ENCODE measurements at regions not wholly inside any gene's neighbourhood (a gene's known extent, or its start where the extent isn't known, plus 50 kb on each side); places are given as distances from the start of the nearest gene placed in this dataset.

DNA sequence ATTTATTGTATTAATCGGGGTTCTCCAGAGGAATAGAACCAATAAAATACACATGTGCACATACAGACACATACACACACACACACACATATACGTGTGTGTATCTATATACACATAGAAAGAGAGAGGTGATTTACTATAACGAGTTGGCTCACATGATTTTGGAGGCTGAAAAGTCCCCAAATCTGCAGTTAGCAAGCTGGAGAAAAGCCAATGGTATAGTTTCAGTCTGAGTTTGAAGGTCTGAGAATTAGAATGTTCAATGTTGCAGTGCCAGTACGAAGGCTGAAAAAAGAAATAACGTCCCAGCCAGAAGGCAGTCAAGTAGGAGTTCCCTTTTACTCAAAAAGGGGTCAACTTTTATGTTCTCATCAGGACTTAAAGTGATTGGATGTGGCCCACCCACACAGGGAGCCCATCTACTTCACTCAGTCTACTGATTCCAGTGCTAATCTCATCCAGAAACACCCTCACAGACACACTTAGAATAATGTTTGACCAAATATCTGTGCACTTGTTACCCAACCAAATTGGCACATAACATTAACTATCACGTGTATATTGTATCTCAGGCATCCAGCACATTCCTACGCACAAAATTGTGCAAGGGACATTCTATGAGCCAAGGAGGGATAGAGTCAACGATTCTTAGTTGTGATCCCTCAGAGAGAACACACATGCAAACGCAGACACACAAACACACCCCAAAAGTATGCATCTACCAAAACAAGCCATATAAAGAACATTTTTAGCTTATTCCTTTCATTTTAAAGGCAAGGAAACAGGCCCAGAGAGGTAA lies 195.5 kb upstream of the DUSP10 start:
- no peak for DNase-seq

DNA sequence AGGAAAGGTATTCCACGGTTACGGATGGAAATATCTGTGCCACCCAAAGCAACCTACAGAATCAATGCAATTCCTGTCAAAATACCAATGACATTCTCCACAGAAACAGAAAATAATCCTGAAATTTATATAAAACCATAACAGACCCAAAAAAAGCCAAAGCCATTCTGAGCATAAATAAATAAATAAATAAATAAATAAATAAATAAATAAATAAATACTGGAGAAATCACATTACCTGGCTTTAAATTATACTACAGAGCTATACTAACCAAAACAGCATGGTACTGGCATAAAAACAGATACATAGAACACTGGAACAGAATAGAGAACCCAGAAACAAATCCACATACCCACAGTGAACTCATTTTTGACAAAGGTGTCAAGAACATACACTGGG lies 191.9 kb upstream of the DUSP10 start:
- DNase-seq = no peak

DNA sequence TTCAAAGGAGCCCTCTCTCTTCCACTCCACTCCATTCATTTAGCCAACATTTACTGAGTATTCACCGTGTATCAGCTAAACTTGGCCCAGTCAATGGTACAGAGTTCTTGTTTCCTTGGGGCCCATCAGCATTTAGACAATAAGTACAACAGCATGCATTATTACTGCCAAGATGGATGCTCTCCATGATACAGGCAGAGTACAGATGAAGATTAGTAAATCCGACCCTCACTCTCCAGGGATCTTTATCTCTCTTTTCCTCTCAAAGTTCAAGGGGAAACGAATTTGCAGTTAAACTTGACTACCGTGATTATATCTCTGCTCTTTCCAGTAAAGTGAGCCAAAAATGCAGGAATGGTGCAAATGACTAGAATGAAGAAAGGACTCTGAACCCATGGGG lies 184.6 kb upstream of the DUSP10 start:
- no peak for DNase-seq

DNA sequence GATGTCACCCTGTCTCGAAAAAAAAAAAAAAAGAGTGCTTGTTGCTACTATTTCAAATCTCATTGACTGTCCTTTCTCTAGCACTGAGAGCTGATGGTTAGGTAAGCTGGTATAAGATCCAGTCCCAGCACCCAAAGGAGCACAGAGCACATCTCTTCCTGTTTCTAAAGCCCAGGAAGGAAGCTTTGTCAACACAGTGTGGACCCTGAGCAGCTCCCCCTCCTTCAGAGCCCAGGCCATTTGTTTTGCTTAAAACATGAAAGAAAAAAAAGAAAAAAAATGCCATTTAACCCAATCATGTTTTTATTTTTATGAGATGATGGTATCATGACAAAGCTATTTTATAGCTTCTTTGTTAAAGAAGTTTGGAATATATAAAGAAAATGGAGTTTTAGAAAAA lies 184.1 kb upstream of the DUSP10 start:
- no peak for DNase-seq

DNA sequence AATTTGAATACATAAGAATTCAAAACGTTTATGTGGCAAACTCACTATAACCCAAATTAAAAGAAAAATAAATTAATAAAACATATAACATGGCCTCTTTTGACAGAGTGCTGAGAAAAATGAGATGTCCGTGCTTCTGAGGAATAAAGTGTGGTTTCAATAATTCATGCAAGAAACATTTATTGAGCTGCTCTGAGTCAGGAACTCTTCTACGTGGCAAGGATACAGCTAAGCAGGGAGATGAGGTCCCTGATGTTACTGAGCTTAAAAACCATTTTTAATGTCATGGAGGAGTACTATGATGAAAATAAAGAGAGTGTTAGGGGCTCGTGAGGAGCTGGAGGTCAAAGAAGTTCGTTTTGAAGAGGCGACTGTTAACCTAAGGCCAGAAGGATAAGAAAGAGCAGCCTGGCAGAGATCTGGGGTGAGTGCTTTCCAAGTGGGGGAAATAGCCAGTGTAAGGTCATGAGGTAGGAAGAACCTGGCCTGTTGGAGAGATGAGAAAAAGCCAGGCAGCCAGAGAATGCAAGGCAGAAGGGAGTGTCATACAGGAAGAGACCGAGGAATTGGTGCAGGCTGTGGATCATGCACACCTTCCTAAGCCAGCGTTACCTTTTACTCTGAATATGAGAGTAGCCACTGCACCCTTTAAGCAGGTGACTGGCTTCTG lies 182.2 kb upstream of the DUSP10 start:
- DNase-seq = no peak

DNA sequence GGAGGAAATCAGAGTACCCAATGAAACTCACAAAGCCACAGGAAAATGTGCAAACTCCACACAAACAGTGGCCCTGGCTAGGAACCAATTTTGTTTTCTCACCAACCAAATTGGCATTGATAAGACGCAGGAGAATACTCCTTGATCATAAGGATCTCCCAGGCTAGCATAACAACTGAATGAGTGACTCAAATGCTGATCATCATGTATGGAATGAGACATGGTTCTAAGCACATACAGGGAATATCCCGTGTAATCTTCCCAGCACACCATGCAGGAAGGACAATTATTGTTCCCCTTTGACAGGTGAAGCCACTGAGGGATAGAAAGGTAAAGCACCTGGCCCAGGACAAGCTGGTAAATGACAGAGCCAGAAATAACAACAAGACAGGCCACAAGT lies 180.0 kb upstream of the DUSP10 start:
- no peak for DNase-seq

DNA sequence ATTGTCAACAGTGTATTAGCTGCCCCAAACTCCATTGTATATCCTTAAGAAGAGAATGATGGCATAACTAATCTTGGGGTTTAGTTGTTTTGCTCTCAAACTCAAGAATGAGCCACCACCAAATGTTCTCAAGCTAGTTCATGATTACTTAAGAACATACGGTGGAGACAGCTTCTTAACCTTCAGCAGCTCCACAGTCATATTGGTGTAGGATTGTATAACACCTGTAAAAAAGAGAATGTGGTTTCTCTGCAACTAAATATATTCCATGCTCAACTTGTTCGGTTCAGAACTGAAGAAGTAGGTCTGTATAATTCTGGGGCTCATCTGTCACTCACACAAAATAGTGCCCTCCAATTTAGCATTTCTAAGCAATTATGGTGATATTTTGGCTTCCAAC lies 177.9 kb upstream of the DUSP10 start:
- DNase-seq = no peak

DNA sequence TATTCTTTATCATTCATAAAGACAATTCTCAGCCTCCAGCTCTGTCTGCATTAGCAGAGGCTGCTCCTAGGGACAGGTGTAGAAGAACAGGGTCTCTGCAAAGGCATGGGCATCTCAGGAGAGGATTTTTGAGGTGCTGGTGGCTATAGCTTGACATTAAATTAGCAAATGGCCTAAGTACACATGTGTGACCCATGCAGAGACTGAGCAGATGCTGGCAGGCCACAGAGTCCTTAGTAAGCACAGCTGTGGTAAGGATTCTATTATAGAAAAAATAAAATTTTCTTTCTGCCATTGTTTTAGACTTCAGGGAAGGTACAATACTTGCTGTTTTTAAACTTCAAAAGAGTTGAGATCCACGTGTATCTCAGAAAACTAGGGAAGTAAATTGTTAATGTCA lies 177.5 kb upstream of the DUSP10 start:
- no peak for DNase-seq

DNA sequence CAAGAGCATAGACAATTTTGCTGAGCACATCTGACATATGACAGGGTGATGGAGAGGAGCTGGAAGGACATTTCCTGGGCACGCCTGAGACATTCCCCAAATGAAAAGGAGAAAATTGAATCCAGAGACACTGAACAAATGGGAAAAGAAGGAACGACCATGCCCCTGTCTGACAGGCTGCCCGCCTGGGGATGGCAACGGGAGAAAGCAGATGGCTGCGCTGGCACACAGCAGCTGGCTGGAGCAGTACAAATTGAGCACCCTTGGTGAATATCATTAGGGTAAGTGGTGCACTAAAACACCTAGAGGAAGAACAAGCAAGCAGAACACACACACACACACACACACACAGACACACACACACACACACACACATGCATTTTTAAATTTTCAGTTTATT lies 174.3 kb upstream of the DUSP10 start:
- DNase-seq = no peak

DNA sequence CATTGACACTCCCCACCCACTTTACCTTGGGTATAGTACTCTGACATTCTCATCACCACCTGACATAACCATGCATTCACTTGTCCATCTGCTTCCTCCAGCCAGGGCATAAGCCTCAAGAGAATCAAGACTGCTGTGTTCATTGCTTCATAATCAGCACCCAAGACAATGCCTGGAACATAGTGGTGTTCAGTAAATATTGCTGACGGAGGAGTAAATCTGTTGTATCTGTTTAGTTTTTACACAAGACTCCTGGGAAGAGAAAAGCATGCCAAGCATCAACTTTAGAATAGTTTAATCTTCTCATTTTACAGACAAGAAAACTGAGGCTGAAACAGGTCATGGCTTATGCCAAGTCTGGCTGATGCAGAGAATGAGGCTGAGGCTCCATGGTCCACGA lies 173.9 kb upstream of the DUSP10 start:
- DNase-seq = no peak

DNA sequence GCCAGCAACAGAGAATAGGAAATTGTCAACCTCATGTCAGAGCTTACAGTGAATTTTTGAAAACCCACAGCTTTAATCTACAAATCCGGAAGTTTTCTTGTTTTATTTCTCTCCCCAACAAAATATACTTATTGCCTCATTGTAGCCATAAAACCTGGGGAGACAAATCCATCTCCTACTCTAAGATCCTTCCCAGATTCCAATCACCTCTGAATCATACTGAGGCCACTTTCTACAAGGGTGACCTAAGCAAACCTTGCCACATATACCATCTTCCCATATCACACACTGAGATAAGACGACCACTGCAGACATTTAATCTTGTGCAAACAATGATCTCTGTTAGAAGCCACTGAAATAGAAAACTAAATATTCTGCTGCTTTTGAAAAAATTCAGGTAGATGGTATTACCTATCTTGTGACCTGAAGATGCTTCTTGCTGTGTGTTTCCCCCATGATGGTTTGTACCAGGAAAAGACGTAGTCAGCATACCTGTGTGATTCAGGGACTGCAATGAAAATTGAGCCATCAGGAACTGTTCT lies 171.5 kb upstream of the DUSP10 start:
- no peak for DNase-seq

DNA sequence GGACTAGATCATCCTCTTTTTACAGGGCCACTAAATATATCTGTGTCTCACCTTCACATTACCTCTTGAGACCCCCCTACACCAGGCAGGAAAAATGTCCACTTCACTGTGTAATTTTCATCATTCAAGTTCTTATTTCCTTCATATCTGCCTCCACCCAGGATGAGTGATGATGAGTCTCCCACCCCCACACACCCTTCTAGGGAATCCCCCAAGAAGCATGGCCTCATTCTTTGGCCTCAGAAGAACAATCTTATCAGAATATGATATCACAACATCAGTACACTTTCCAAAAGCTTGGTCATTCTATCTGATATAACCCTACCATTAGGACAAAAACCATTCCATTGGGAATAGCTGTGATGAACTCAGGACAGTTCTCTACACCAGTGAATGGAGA lies 170.3 kb upstream of the DUSP10 start:
- no peak for DNase-seq

DNA sequence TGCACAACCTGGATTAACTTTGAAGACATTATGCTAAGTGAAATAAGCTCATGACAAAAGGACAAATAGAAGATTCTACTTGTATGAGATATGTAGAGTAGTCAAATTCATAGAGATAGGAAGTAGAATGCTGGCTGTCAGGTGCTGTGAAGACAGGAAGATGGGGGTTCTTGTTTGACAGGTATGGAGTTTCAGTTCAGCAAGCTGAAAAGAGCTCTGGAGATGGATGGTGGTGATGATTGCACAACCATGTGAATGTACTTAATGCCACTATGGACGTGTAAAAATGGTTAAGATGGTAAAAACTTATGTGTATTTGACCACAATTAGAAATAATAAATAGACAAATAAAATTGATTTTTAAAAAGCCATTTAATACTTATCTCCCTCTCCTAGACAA lies 169.8 kb upstream of the DUSP10 start:
- DNase-seq = no peak

DNA sequence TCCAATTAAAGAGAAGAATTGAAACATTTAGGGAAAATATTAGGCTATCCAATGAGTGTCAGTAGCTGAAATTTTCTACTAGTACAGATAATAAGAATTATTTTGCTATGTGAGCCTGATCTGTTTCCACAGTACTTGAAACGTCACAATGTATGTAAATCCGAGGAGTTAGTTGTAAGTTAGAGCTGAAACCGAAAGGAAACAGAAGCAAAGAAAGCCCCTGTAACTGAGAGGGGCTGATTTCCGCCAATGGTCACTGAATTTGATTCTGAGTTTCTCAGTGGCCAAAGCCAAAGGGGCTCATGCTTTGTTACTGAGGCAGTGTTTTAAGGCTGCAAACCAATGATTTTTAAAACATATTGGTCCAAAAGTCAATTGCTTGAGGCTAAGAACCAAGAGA lies 168.3 kb upstream of the DUSP10 start:
- DNase-seq = no peak

DNA sequence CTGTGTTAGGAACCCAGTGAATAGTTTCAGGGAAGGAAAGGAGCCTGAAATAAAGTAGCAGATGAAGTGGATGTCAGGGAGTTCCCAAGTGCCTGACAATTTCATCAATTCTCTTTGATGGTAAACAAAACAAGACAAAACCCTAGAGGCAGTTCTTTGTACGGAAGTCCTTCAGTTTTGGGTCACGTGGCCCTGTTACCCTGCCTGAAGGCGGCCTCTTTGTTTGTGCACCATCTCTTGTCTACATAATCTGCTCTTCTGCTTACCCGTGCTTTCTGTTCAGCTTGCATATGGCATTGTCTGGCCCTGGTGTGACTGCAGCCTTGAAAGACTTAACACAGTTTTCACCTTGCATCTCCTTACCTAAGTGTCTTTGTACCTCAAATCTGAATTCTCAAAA lies 166.7 kb upstream of the DUSP10 start:
- no peak for DNase-seq

DNA sequence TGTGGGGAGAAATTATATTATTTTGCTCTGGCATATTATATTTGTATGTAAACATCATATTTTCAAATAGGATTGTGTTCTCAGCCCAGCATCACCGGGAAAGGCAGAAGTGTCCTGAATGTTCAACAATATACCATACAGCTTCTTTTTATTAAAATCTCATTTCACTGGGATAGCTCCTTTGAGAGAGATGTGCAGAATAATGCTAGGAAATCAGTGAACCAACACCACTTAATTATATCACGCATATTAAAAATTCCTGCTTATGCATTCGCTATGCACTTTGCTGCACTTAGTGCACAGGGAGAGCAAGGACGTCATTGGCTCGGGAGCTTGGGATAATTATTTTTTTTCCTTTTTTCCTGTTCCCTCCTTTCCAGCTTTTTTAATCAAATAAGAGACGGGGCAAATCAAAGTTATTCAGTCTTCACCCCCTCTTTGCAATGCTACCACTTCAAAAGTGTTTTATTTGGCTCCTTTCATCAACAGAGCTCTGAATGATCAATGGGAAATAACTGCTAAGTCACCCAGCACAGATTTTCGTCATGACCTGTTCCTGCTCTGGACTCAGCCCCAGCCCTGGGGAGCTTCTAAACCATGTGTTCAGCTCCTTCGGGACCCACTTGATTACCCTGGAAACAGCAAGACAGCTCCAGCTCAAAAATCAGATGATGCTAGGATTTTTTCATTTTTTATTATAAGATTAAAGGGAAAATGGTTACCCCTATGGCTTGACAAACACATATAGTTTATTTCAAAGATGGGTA lies 165.5 kb upstream of the DUSP10 start:
- no peak for DNase-seq

DNA sequence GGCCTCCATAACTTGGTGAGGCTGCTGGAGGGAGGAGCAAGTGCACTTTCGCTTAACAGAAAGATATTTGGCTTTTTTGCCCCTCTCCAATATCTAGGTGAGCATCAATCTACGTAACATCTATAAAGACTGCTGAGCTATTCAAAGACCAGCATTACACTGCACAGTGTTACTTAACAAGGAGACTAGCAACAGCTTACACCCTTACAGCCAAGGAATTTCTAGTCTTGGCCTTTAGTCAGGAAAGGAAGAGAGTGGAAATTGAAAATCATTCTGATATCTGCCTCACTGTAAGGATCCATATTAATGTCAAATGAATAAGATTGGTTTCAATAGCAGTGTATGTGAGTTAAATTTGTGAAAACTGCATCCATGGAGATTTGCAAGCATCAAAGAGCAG lies 163.9 kb upstream of the DUSP10 start:
- DNase-seq = no peak

DNA sequence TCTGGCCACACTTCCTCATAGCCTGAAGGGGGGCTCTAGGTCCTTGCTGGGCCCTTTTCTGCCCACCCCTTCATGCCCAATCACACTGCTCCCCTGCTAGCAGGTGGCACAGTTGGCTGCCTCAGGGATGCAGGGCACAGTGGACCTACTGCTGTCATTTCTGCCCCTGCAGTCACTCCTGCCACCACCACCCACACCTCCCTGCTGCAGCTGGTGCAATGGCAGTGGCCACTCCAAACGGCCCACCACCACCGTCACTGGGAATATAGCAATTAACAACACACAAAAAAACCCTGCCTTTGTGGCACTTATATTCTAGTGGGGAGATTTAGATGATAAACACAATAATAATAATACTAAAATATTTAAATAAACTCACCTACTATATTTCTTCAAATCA lies 162.4 kb upstream of the DUSP10 start:
- no peak for DNase-seq

DNA sequence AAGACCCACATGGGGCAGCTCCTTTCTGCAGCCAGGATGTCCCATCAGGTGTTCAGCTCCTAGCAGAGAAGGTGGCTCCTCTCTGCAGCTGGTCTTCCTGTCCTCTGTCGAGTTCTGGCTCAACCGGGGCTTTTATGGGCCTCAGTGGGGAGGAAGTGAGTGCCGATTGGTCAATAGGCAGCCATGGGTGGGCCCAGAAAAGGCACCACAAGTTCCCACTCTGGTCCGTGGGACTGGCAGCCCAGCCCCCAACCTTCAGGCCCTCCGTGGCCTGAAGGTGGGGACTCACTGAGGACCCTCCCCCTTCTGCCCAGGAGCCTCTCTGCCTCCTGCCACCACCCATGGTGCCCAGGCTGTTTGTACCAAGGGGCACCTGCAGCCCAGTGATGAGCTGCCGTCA lies 161.7 kb upstream of the DUSP10 start:
- DNase-seq = no peak

DNA sequence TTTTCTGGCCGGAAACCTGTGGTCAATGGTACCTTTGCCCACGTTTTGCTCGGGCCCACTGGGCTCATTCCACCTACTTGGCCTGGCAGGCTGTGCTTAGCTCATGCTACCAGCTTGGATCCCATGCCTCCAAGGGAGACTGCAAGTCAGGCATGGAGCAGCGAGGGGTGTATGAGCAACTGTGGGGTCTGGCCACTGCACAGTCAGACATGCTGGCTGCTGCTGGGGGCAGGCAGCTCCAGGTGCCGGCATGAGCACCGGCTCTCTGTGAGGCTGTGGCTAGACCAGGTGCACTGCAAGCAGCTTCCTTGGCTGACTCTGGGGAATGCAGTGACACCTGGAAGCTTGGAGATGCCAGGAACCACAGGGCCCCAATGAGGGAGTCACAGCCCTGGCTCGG lies 161.1 kb upstream of the DUSP10 start:
- no peak for DNase-seq

DNA sequence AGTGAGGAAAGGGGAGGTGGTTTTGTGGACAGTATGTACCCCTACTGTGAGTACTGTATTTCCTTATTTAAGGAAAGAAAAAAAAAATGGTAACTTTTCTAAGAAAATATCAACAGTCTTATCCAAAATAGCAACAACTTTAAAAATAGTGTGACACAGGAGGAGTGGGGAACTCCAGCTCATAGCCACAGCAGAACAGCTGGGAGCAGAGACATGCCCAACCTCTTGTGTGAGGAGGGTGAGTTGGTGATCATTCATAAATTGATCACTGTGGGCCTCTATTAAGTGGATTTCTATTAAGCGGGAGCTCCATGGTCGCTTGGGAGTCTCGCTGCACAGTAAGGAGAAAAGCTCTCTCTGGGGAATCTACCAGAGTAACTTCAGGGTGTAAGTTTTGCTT lies 158.8 kb upstream of the DUSP10 start:
- DNase-seq = no peak

DNA sequence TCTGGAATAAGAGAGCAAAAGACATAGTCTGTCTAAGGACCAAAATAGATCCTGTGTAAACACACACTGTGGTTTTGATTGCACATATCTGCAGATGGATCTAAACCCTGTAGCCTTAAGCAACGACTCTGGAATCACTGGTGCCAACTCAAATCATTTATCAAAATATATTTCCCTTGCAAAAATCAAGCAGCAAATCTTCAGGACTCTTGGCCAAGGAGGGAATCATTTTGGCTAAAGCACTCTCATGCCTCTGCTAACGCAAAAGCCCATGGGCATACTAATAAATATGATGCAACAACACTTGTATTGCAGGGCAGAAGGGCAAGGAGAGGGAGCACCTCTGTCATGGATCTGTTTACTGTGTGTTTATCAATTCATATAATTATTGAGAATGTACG lies 155.4 kb upstream of the DUSP10 start:
- no peak for DNase-seq
